ENCODE measurements at regions not wholly inside any gene's neighbourhood (a gene's known extent, or its start where the extent isn't known, plus 50 kb on each side); places are given as distances from the start of the nearest gene placed in this dataset.

DNA sequence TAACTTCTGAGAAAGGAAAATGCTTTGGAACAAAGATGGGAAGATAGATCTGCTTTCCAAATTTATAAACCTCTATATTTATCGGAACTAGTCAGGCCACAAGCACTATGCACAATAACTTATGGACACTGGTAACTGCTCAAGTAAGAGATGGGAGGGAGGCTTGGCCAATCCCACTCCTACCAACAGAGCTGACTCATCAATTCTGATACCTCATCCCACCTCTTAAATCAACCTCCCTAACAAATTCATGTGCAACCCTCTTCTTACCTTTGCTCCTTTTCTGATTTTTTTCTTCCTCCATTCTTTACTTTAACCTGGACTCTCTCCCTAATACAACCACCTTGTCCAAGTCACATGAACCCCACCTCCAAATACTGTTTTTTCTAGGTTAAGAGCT is 289.9 kb upstream of the FAM241A start:
- Histone ChIP-seq H3K4me2 (replicated peaks; ENCODE audit: low read depth, low read length, poor library complexity, severe bottlenecking) (no peak overlapping the region), H3K27ac (ENCODE audit: low read length in 2 of 2) (no peak overlapping the region), H3K79me2 (ENCODE audit: control insufficient read depth, insufficient read depth, low read length) (no peaks in the 10 kb centered on the region), H3K9me3 (ENCODE audit: control extremely low read depth in 1 of 3, control insufficient read depth in 2 of 3, insufficient read depth in 1 of 3, low read length in 2 of 3) (no peaks in the 10 kb centered on the region), H3K4me3 (ENCODE audit: control extremely low read depth in 1 of 5, extremely low read depth in 1 of 5, insufficient read depth in 1 of 5, low read depth in 2 of 5, low read length in 4 of 5) (no peak overlapping the region), H2AFZ (ENCODE audit: insufficient read depth, low read depth, low read length, poor library complexity, severe bottlenecking) (no peak overlapping the region), H3K27me3 (replicated peaks in 1 of 4; ENCODE audit: control extremely low read depth in 1 of 4, control insufficient read depth in 3 of 4, insufficient read depth in 4 of 4, low read length in 3 of 4) (no peaks in the 10 kb centered on the region), H3K9ac (ENCODE audit: low read length) (no peak overlapping the region), H3K36me3 (replicated peaks in 1 of 2; ENCODE audit: control extremely low read depth in 1 of 2, control insufficient read depth in 1 of 2, extremely low read depth in 1 of 2, insufficient read depth in 2 of 2, low read length in 1 of 2) (no peaks in the 10 kb centered on the region), H3K4me1 (ENCODE audit: control insufficient read depth in 2 of 2, insufficient read depth in 2 of 2, low read length in 2 of 2) (no peaks in the 10 kb centered on the region), H4K20me1 (ENCODE audit: control insufficient read depth, insufficient read depth, low read length, poor library complexity, severe bottlenecking) (no peaks in the 10 kb centered on the region)
- Mint-ChIP-seq H3K9me3 (ENCODE audit: insufficient read depth) (no peaks in the 10 kb centered on the region), H3K4me1 (no peaks in the 10 kb centered on the region), H3K27ac (no peak overlapping the region), H3K4me3 (no peak overlapping the region), H3K27me3 (no peaks in the 10 kb centered on the region)
- no peak for TF ChIP-seq EZH2 (IDR thresholded peaks at IDR 0.05; ENCODE audit: borderline replicate concordance, insufficient read depth, low read depth, low read length, poor library complexity, severe bottlenecking)
- TF ChIP-seq, protein P1, sequence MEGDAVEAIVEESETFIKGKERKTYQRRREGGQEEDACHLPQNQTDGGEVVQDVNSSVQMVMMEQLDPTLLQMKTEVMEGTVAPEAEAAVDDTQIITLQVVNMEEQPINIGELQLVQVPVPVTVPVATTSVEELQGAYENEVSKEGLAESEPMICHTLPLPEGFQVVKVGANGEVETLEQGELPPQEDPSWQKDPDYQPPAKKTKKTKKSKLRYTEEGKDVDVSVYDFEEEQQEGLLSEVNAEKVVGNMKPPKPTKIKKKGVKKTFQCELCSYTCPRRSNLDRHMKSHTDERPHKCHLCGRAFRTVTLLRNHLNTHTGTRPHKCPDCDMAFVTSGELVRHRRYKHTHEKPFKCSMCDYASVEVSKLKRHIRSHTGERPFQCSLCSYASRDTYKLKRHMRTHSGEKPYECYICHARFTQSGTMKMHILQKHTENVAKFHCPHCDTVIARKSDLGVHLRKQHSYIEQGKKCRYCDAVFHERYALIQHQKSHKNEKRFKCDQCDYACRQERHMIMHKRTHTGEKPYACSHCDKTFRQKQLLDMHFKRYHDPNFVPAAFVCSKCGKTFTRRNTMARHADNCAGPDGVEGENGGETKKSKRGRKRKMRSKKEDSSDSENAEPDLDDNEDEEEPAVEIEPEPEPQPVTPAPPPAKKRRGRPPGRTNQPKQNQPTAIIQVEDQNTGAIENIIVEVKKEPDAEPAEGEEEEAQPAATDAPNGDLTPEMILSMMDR (IDR thresholded peaks at IDR 0.05) = no peak
- DNase-seq = no peak
- no peak for ATAC-seq (ENCODE audit: low read depth)
- ChIA-PET POLR2A (no interaction called here), CTCF (no interaction called here)
- WGBS (ENCODE audit: insufficient coverage) = no CpG with 5 or more reads among the region's 1 CpG
- intact Hi-C loops (cut with micrococcal nuclease) = no loop called here

DNA sequence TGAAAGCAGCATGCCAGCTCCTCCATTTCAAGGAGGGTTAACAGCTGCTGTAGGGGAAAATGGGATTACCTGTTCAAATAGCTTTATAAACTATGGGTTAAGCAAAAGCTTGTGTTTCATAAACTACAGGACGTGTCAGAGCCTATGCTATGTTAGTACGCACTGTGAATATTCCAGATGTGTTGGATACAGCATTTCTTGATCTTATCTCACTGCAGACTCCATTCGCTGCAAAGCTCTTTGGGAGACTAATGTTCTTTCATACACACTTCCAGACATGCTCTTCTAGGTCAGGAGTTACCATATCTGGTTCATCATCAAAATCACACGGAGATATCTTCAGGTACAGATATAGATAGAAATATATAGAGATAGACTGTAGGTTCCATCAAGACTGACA is 281.2 kb upstream of the FAM241A start:
- Histone ChIP-seq H3K9ac (ENCODE audit: low read length) (no peak overlapping the region), H3K27me3 (replicated peaks in 1 of 4; ENCODE audit: control extremely low read depth in 1 of 4, control insufficient read depth in 3 of 4, insufficient read depth in 4 of 4, low read length in 3 of 4) (no peaks in the 10 kb centered on the region), H3K4me1 (ENCODE audit: control insufficient read depth in 2 of 2, insufficient read depth in 2 of 2, low read length in 2 of 2) (no peaks in the 10 kb centered on the region), H3K4me3 (ENCODE audit: control extremely low read depth in 1 of 5, extremely low read depth in 1 of 5, insufficient read depth in 1 of 5, low read depth in 2 of 5, low read length in 4 of 5) (no peak overlapping the region), H3K36me3 (replicated peaks in 1 of 2; ENCODE audit: control extremely low read depth in 1 of 2, control insufficient read depth in 1 of 2, extremely low read depth in 1 of 2, insufficient read depth in 2 of 2, low read length in 1 of 2) (no peaks in the 10 kb centered on the region), H3K4me2 (replicated peaks; ENCODE audit: low read depth, low read length, poor library complexity, severe bottlenecking) (no peak overlapping the region), H2AFZ (ENCODE audit: insufficient read depth, low read depth, low read length, poor library complexity, severe bottlenecking) (no peak overlapping the region), H3K9me3 (ENCODE audit: control extremely low read depth in 1 of 3, control insufficient read depth in 2 of 3, insufficient read depth in 1 of 3, low read length in 2 of 3) (no peaks in the 10 kb centered on the region), H3K79me2 (ENCODE audit: control insufficient read depth, insufficient read depth, low read length) (no peaks in the 10 kb centered on the region), H3K27ac (ENCODE audit: low read length in 2 of 2) (no peak overlapping the region), H4K20me1 (ENCODE audit: control insufficient read depth, insufficient read depth, low read length, poor library complexity, severe bottlenecking) (no peaks in the 10 kb centered on the region)
- H3K27ac Mint-ChIP-seq = no peak overlapping the region
- H3K27me3 Mint-ChIP-seq = peaks cover 11% of the 10 kb centered on the region
- no peak overlapping the region for H3K4me3 Mint-ChIP-seq
- WGBS (ENCODE audit: insufficient coverage) = 94% methylated on average over 3 of the region's 4 CpGs
- POLR2A ChIA-PET = no interaction called here
- intact Hi-C loops (cut with micrococcal nuclease) = no loop called here
- TF ChIP-seq, protein P1 (IDR thresholded peaks at IDR 0.05) = no peak
- TF ChIP-seq EZH2 (IDR thresholded peaks at IDR 0.05; ENCODE audit: borderline replicate concordance, insufficient read depth, low read depth, low read length, poor library complexity, severe bottlenecking) = no peak
- DNase-seq = no peak
- CTCF ChIA-PET = interaction anchor here (2.0 kb wide), 1 partner anchor 9 kb away, joined by 7 read pairs; no protein-coding TSS in a partner anchor
- no peak for ATAC-seq (ENCODE audit: low read depth)
- no peaks in the 10 kb centered on the region for H3K9me3 Mint-ChIP-seq (ENCODE audit: insufficient read depth)
- no peaks in the 10 kb centered on the region for H3K4me1 Mint-ChIP-seq

All from B cell (primary cell).